Limb (tissue), 2 donors: ENCODE measurements at regions not wholly inside any gene's neighbourhood (a gene's known extent, or its start where the extent isn't known, plus 50 kb on each side); places are given as distances from the start of the nearest gene placed in this dataset.

ENCODE experiments used
- DNase-seq, 2 donors: peaks; one replicate each; pipeline ENCODE4 v3.0.0-alpha.2; 2016; ENCODE audit errors: extremely low spot score in 2 of 2

DNA sequence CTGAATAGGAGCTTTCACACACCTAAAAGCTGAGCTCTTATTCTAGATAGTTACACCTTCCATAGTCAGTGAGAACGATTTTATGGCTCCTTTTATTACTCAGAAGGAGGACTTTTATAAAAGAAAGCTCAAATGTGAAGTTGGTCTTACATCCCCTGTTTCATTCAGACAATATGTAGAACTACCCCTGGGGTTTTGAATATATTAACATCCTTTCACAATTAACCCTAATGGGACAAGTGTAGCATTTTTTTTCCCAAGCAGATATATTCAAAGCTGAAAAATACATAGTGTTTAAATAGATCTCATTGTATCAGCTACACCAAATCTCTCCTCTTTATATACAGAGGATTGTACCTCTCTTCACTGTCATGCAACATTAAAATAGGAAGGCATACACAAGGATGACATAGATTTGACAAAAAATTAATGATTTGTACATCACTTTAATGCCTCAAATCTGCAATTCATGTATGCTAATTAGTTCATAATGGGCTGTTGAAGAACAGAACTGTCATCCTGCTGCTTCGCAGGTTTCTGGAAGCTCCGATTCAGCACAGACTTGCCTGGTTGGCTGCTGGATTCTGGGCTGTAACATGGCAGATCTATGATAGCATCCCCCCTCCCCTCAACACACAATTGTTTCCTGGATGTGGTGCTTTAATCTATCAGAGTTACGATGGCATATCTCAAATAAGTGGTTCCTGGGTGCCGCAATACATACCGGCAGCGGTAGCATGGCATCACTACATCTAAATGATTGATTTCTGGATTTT, 129.7 kb upstream of the PARD3B start:
- DNase-seq, result no peak

DNA sequence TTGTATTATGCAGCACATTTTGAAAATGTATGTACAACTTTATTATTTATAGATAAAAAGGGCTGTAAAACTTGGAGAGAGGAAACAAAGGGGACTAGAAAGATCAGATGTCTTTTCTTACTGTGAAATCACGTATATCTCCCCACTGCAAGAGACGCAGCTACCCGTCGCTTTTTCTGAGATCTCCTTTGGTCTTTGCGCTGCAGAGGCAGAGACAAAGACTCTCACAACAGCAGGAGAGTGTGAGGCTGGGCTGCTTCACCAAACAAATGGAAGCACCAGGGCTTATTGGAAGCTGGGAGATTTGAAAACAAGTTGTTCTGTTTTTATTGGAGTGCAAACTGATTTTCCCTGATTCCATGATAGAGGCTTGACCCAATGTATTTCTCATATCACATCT, 129.0 kb upstream of the PARD3B start:
- no peak for DNase-seq

DNA sequence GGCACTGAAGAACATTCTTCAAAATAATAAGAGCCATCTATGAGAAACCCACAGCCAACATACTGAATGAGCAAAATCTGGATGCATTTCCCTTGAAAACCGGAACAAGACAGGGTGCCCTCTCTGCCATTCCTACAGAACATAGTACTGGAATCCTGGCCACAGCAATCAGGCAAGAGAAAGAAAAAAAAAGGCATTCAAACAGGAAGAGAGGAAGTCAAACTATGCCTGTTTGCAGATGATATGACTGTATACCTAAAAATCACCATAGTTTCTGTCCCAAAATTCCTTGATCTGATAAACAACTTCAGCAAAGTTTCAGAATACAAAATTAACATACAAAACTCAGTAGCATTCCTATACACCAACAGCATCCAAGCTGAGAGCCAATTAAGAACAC, 119.5 kb upstream of the PARD3B start:
- DNase-seq, result no peak

DNA sequence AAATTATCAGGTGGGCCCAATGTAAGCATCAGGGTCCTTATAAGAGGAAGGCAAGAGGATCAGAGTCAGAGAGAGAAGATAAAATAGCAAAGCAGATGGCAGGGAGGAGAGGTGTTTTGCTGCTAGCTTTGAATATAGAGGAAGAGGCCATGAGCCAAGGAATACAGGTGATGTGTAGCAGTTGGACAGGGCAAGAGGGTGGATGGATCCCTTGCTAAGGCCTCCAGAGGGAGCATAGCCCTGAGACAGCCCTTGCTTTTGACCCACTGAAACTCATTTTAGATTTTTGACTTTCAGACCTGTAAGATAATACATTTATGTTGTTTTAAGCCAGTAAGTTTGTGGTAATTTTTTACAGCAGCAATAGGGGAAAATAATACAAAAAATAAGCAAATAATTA, 116.6 kb upstream of the PARD3B start:
- no peak for DNase-seq

DNA sequence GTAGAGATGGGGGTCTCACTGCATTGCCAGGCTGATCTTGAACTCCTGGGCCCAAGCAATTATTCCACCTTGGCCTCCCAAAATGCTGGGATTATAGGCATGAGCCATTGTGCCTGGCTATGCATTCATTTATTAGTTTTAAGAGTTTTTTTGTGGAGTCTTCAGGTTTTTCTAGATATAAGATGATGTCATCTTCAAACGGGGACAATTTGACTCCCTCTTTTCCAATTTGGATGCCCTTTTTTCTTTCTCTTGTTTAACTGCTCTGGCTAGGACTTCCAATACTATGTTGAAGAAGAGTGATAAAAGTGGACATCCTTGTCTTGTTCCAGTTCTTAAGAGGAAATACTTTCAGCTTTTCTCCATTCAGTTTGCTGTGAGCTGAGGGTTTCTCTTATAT, 113.7 kb upstream of the PARD3B start:
- DNase-seq, result no peak

DNA sequence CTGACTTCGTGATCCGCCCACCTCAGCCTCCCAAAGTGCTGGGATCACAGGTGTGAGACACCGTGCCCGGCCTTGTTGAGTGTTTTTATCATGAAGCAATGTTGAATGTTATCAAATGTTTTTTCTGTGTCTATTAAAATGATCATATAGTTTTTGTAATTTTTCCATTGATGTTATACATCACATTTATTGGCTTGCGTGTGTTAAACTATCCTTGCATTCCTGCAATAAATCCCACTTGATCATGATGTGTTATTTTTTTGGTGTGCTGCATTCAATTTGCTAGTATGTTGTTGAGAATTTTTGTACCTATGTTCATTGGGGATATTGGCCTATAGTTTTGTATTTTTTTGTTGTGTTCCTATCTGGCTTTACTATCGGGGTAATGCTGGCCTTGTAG, 113.1 kb upstream of the PARD3B start:
- DNase-seq, result no peak

DNA sequence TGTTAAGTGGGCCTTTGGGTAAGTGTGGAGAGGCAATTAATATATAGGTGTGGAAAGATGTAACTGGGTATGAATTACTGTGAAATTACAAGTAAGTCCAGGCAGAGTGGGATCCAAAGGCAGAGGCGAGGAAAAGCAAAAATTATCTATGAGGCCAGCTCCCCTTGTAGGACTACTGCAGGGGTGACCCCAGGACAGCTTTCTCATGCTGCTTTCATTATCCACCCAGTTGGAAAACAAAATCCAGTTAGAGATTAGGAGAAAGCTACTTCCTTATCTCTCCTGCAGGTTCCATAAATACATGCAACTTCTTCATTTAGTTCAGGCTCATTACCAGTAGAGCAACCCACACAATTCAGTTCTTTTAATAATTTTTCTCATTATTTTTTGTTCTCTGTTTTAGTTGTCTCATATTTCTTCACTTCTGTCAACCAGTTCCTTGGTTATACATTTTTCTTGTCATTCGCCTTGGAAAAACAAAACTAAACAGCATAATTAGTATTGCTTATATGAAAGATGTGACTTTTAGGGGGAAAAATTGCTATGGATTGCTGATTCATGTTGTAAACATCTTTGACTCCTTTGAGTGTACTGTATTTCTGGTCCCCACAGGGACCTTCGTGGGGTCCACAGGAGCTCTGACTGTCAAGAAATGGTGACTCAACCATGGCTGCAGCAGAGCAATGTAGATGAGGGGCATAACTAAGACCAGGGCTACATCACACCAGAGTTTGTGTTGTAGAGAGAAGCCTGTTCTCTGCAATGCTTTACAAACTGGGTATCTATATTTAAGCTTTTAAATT, 110.4 kb upstream of the PARD3B start:
- no peak for DNase-seq

DNA sequence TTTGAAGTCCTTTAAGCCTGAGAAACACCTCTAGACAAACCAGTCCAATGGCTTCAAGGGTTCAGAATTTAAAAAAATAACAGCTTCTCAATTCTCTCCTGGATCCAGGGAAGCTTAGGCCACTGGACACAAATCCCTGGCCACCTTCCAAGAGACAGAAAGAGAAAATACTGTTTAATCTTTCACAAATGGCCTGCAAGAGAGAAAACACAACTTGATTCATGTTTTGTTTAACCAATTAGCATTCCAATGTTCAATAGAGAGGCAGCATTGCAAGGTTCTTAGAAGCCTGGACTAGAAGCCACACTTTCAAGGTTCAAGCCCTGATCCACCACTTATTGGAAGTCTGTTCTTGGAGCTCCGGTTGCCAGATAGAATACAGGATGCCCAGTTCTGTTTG, 109.0 kb upstream of the PARD3B start:
- no peak for DNase-seq

DNA sequence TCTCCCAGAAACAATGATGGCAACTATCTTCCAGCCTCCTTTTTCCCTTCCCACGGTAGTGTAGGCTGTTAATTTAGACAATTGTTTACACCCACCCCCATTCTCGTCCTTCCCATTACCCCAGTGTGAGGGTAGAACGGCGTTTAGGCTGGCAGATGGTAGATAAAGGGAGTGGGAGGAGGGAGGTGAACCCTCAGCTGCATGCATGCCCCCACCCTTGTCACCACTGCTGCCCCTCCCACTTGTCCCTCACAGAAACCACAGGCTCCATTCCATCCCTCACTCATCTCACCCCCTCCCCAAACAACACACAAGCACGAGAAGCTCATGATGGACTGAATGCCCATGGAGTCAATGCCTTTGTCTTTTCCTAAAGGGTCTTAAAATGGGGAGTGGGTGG, 107.9 kb upstream of the PARD3B start:
- no peak for DNase-seq

DNA sequence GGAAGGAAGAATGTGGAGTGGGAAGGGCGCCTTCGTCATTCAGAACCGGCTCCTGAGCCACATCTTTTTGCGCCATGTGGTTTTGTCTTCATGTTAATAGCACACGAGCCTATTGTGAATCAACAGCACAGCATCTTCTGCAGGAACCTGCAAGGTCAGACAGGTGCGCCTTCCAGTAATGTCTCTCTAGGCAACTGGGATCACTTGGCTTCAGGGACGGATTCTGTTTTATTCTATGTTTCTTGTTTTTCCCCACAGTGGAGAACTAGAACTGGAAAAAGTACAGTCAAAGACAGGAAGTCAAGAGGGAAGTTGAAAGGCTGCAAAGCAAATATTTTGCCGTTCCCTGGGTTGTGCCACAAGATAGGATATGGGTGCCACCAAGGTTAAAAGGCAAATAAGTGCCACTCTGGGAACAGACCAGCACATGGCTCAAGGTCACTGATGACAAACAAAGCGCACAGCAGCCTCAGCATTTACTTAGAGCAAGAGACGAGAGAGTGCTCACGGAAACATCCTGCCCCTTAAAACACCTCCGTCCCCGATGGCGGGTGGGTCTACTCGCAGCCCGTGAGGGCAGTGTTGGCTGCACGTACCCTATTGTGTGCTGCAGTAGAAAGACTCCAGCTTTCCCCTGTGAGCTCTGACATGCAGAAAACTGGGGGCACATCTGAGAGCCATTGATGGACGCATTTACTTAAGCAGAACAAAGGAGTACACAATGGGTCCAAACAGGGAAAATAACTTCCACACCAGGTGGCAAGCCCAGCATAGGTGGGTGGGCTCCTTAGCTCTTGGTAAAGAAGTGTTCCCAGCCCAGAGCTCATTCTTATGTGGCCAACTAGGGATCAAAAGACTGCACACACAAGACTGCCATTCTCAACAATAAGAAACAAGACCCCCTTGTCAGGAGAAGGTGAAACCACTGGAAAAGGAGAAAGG, 107.2 kb upstream of the PARD3B start:
- DNase-seq, result no peak

DNA sequence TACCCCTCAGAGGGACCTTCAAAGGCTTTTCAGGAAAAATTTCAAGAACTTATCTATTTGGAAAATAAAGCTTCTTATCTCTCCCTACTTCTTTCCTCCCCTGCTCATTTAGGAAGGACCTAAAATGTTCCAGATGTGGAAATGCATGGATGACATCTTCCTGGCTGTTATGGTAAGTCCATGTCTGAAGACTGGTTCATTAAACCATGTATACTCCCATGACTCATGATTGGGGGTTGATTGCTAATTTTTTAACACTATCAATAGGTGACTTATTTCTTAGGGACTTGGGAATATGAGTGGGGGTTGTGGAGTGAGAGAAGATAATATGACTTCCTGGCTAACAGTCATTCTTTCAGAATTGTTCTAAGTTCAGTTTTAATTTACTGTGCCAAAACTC, 104.0 kb upstream of the PARD3B start:
- no peak for DNase-seq

DNA sequence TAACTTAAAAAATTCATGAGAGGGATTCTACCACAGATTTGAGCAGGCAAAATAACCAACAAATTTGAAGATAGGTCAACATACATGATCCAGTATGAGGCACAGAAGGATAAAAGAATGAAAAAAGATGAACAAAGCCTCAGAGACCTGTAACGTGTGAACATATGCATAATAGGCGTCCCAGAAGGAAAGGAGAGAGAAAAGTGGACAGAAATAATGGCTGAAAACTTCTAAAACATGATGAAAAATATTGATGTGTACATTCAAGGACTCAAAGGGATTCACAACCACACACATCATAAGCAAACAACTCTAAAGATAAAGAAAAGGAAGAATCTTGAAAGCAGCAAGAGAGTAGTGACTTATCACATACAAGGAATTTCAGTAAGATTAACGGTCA, 100.1 kb upstream of the PARD3B start:
- DNase-seq, result no peak

DNA sequence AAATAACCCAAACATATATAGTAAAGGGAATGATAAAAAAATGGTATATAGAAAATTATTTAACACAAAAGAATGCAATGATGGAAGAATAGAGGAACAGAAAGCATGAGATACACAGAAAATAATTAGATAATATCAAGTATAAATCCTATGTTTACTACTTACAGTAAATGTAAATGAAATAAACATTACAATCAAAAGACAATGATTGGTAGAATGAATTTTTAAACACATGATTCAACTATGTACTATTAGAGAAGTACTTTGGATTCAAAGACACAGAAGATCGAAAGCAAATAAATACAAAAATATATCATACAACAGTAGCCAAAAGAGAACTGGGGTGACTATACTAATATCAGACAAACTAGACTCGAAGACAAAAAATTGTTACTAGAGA, 97.6 kb upstream of the PARD3B start:
- DNase-seq, result no peak

DNA sequence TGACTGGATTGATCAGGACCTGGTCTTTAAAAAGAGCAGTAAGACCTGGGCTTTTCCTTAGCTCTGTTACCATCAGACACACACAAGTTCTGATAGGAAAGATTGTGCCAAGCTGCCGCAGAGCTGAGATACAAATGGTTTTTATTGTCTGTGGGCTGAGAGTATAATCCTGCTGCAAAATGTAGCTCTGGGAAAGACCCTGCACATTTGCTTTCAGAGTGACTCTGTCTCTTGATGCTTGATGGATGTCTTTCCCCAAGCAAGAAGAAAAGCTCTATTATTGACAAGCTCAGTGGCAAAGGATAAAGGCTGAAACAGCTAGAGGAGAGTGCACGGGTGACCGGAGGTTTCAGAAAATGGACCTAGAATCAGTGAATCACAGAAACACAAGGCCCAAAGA, 95.3 kb upstream of the PARD3B start:
- no peak for DNase-seq

DNA sequence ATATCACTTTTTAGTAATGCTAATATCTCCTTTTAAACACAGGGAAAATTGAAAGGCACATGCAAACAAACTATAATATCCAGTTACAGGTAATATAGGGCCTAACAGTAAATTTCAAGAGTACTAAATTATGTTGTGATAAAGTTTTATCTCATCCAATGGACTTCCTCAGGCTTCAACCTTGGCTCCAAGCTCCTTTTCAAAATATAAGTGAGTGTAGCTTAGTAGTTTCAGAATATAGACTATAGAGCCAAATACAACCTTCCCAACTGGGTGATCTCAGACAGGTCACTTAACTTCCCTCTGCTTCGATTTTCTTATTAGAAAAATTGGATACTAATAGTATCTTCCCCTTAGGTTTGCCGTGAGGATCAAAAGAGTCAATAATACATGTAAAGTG, 93.5 kb upstream of the PARD3B start:
- DNase-seq, result no peak

DNA sequence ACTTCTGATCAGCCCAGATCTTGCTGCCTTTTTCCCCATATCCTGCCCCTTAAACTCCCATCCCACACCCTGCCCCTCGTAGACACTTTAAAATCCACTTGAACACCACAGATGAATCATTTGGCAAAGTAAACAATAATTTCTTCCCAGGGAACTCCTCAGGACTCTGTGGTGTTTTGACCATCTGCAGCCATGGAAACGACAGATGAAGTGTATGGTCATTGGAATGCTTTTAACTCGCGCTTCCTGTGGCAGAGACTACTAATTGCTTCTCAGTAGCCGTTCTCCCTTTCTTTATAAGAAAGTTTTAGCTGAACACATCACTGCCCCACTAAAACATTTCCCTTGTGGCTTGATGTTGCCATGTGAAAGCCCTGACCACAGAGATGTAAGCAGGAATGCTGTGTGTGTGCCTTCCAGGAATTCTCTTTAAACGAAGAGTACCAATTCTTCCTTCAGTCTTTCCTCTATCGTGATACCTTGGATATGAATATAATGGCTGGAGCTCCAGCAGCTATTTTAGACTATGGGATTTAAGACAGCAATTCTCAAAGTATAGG, 92.7 kb upstream of the PARD3B start:
- DNase-seq, result peak; percentile 51 to 75

DNA sequence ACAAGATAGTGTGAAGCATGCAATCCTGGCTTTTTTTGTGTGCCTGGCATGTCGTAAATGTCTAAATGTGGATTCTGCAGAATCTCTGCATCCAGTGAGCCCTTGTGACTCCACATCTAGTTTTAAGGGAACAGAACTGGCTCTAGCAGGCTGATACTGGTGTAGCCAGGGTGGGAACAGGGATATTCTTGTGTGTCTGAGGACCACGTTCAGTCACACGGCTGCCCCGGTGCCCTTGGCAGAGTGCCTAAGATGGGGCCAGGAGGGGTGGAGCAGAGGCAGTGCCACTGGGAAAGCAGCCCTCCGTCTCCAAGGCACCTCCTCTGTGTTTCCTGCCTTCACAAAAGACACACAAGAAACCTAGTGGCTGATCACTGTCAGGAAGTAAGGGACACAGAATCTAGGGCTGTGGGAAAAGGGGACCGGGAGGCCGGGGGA, 91.5 kb upstream of the PARD3B start:
- DNase-seq, result peak; percentile 45 to 82

DNA sequence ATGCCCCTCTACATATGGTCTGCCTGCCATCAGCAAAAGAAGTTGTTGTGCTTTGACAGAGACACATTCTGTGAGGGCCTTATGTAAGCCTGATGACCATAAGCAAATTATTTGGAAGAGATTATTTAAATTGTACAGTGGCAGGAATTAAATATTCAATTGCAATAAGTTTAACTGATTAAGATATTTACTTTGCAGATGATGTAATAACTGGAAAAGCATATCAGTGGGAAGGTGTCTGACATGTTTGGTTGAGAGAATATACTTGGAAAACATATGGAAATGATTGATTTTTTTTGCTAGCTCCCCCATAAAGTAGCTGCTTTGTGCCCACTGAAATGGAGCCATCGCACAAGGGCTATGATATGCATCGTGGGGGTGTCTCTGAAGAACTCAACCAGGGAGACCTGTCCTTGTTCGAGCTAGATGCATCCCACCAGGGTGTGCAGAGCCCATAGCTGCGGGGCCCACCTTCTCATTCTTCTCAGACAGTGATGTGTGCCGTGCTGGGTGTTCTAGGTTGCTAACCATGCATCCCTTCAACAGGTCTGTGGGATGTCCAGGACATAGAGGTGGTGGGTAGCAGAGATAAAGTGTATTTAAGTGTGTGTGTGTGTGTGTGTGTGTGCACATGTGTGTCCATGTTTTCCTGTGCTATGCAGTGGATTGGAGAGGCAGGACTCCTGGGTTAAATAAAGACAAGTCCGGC, 90.4 kb upstream of the PARD3B start:
- no peak for DNase-seq

DNA sequence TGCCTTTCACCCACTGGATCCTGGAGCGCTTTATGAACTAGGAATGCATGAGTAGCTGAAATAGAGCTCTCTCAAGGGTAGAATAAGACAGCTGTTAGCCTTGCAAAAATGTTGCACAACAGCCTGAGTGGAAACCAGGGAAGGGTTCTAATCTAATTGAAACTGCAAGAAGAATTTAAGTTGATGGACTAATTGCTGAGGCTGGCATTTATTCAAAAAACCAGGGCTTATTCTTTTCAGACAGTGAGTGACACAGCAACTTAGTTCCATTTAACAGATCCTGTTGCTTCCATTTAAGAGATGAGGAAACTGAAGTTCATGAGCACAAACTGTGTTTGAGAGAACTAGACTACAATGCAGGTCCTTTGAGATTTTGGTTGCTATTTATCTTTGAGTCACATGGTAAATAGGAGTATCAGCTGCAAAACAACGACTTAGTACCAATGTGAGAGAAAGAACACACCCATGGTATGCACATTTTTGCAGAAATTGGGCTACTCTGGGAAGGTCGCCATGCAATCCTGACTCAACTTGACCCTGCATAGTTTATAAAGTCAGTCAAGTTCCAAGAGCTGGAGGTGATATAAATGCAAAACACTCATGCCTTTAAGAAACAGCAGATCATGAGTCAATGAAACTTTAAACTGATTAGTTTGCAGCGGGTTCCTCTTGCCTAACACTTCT, 76.4 kb upstream of the PARD3B start:
- DNase-seq, result no peak

DNA sequence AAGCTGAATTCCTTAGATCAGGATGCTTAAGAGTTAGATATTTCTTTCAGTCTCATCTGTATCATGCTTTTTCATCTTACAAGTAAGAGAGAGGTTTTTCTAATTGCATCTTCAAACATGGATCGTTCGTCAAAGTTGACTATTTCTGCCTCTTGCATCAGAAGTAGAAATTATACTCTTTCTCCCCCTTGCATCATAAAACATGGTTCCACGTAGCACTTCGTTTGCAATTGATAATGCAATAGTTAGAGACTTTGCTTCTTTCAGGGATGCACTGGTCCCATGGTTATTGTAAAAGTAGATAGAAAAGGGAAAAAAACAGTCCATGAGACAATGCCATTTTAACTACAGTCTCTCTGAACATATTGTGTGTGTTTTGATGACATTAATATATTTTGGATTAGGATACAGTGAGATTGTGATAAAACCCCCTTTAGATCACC, 75.1 kb upstream of the PARD3B start:
- DNase-seq, result no peak
